Endothelial cell of umbilical vein (primary cell): ENCODE measurements at regions not wholly inside any gene's neighbourhood (a gene's known extent, or its start where the extent isn't known, plus 50 kb on each side); places are given as distances from the start of the nearest gene placed in this dataset.

Source experiments
- EZH2 ChIP-seq: IDR thresholded peaks from 2 replicates; pipeline ENCODE4 v1.6.1; 2012; ENCODE audit warnings: borderline replicate concordance, low read depth, mild to moderate bottlenecking, moderate library complexity, low read length, inconsistent platforms; ENCODE audit not compliant: severe bottlenecking
- FOS ChIP-seq: IDR thresholded peaks from 2 replicates; pipeline ENCODE4 v1.6.1; 2011; ENCODE audit warnings: mild to moderate bottlenecking, low read length, moderate library complexity, borderline replicate concordance; ENCODE audit not compliant: insufficient read depth
- JUN ChIP-seq: IDR thresholded peaks from 2 replicates; pipeline ENCODE4 v1.6.1; 2011; ENCODE audit warnings: borderline replicate concordance, low read depth; ENCODE audit not compliant: insufficient read length, insufficient read depth
- MAX ChIP-seq: IDR thresholded peaks from 2 replicates; pipeline ENCODE4 v1.6.1; 2011; ENCODE audit not compliant: insufficient read depth, insufficient read length
- POLR2A ChIP-seq: IDR thresholded peaks from 2 replicates; pipeline ENCODE4 v1.6.1; 2012; ENCODE audit warnings: low read depth, mild to moderate bottlenecking, control low read depth, low read length
- POLR2AphosphoS5 ChIP-seq: IDR thresholded peaks from 2 replicates; pipeline ENCODE4 v1.6.1; 2012; ENCODE audit warnings: low read depth, mild to moderate bottlenecking, control low read depth, low read length, moderate library complexity; ENCODE audit not compliant: insufficient read depth
- TF ChIP-seq, protein P1 (sequence below), 2 donors: IDR thresholded peaks; 1 replicate in 1 of 2; 2 replicates in 1 of 2; pipeline ENCODE4 v1.5.1; 2011; ENCODE audit warnings: low read length in 2 of 2, mild to moderate bottlenecking in 2 of 2, moderate library complexity in 2 of 2, control low read depth in 1 of 2, inconsistent platforms in 1 of 2, low read depth in 1 of 2; ENCODE audit not compliant: insufficient read depth in 1 of 2; ENCODE audit errors: extremely low read depth in 1 of 2

GRCh38 chr1:188423073-188423472, 1594.3 kb downstream of the PLA2G4A start:
- TF ChIP-seq POLR2A (no peak), POLR2AphosphoS5 (no peak), EZH2 (no peak), MAX (no peak), JUN (no peak), FOS (no peak)
- TF ChIP-seq, protein P1, sequence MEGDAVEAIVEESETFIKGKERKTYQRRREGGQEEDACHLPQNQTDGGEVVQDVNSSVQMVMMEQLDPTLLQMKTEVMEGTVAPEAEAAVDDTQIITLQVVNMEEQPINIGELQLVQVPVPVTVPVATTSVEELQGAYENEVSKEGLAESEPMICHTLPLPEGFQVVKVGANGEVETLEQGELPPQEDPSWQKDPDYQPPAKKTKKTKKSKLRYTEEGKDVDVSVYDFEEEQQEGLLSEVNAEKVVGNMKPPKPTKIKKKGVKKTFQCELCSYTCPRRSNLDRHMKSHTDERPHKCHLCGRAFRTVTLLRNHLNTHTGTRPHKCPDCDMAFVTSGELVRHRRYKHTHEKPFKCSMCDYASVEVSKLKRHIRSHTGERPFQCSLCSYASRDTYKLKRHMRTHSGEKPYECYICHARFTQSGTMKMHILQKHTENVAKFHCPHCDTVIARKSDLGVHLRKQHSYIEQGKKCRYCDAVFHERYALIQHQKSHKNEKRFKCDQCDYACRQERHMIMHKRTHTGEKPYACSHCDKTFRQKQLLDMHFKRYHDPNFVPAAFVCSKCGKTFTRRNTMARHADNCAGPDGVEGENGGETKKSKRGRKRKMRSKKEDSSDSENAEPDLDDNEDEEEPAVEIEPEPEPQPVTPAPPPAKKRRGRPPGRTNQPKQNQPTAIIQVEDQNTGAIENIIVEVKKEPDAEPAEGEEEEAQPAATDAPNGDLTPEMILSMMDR (IDR thresholded peaks at IDR 0.05; ENCODE audit: extremely low read depth in 1 of 2, insufficient read depth in 1 of 2, low read depth in 1 of 2, low read length in 2 of 2): no peak
